GM19463 (cell line): ENCODE measurements at regions not wholly inside any gene's neighbourhood (a gene's known extent, or its start where the extent isn't known, plus 50 kb on each side); places are given as distances from the start of the nearest gene placed in this dataset.

Source experiments
- ATAC-seq: cut with Tn5 transposase; IDR thresholded peaks from one replicate; pipeline ENCODE4 v1.9.1; 2021; ENCODE audit warnings: mild to moderate bottlenecking, moderate library complexity; ENCODE audit not compliant: unreplicated experiment

DNA sequence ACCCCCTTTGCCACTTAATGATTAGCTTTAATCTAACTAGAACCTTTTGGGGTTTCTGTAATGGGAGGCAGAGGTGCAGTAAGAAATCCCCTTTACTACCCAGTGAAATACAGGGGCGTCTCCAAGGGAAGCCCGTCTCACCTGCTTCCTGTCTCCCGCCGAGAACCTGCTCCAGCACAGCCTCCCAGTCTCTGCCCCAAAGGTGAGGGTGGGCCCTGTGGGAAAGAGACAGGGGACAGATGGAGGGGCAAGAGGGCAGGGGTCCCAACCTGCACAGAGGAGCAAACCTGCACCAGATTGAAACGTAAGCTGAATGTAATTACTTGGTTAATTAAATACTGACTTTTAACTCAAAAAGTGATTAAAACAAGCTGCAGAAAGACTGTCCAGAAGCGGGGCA is 474.2 kb upstream of the SULF2 start:
- ATAC-seq: no peak

DNA sequence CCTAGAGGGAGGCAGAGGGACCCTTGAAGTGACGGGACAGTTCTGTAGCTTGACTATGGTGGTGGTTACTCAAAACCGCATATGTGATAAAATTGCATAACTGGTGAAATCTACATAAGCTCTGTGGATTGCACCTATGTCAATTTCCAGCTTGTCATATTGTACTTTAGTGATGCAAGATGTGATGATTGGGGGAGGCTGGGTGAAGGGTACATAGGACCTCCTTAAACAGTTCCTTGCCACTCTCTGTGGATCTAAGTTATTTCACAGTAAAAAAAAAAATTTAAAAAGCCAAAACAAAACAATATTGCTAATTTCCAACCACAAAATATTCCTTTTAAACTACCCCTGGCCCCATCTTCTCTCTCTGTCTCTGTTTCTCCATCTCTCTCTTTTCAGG is 472.6 kb upstream of the SULF2 start:
- no peak for ATAC-seq

DNA sequence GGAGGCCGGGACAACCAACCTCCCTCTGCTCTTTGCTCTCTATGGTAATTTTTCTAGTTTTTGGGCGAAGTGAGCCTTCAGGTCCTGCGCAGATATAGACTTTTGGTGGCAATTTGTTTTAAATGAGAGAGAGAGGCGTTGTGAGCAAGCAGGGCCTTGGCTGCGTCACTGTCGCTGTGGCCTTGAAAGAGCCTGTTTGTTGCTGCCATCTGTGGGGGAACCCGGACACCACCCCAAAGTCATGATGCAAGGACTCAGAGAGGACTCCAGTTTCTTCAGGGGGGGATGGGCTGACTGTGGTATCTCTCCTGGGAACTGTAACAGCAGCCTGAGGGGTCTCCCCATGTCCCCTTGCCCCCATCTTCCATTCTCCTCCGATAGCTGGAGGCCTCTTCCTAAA is 462.7 kb upstream of the SULF2 start:
- no peak for ATAC-seq

DNA sequence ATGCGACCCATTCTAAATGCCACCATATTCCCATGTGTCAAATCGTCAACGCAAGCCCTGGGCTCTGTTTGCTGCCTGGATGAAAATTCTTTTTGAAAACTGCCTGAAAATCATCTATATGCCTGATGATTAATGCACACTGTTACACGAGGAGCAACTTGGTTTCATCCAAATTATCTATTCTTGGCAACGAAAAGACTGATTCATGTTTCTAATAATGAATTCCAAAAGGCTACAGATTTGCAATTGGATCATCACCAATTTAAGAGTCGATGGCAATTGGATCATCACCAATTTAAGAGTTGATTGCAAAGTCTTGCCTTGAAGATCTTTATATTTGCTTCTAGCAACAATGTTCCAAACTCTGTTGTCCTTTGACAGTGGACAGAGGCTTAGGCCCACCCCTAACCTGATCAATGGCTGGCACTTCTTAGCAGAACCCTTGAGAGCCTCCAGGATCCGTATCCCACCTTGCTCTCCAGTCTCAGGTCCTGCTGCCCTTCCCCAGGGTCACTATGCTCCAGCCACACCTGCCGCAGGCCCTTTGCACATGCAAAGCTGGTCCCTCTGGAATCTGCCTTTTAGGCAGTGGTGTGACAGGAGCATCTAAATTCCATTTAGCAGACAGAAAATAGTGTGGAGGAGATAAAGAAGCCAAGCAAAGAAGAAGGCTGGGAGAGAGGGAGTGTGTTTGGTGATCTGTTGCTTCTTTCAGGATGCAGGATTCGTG is 460.9 kb upstream of the SULF2 start:
- no peak for ATAC-seq

DNA sequence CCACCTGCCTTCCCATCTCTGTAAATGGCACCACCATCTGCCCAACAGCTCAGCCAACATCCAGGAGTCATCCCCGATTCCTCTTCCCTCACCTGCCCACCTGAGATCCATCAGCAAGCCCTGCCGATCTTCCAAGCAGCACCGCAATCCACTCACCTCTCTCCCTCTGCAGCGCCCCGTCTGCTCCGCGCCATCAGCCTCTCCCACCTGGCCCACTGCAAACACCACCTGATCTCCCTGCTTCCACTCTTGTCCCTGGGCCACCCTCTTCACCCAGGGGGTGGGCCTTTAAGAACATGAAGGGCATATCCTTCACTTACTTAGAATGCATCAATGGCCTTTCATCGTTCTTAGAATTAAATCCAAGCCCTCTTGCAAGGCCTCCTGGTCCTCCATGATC is 457.3 kb upstream of the SULF2 start:
- no peak for ATAC-seq

DNA sequence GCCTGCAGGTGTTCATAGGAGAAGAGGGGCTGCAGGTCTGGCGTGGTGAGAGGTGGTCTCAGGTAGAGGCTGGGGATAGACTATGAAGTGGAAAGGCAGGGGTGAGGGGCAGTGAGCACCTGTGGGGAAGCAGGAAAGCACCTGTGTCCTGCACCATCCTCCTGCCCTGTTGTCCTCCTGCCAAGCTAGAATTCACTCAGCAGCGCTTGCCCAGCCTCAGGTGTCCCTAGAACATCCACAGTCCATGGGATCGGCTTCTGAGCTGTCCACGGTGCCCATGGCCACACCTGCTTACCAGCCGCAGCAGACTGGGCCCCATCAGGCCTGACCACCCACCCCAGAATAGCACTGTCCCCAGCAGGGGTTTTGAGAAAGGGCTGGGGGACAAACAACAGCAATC is 456.2 kb upstream of the SULF2 start:
- no peak for ATAC-seq

DNA sequence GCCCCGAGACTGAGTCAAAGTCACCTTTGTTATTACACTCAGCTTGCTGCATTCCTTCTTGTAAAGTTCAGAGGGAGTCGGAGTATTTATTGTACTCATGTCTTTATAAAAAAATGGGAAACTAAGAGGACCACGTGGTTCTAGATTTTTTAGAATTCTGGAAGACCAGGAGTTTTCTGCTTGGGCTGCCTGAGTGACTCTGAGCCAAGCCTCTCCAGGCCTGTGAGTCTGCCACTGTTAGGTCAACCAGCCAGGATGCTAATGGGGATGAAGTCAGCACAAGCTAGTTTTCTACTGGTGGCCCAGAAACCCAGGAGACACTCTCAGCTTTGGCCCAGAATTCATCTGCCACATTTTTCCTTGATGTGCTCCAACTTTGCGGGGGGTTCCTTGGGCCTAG is 453.5 kb upstream of the SULF2 start:
- ATAC-seq: no peak

DNA sequence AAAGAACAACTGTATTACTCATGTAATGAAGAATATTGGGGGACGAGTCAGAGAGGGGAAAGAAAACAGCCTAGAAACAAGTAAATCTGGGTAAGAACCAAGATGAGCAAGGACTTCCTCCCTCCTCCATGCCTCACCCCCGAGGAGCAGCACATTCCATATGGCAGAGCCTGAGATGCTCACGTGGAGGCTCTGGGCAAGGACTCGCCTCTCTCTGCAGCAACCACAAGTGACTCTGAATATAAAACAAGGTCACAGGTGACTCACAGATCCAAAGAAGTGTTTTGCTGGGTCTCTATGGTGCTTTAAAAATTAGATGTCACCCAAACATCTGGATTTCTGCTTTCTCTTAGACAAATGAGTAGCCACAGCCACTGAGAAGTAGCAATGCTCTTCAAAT is 453.0 kb upstream of the SULF2 start:
- ATAC-seq: no peak

DNA sequence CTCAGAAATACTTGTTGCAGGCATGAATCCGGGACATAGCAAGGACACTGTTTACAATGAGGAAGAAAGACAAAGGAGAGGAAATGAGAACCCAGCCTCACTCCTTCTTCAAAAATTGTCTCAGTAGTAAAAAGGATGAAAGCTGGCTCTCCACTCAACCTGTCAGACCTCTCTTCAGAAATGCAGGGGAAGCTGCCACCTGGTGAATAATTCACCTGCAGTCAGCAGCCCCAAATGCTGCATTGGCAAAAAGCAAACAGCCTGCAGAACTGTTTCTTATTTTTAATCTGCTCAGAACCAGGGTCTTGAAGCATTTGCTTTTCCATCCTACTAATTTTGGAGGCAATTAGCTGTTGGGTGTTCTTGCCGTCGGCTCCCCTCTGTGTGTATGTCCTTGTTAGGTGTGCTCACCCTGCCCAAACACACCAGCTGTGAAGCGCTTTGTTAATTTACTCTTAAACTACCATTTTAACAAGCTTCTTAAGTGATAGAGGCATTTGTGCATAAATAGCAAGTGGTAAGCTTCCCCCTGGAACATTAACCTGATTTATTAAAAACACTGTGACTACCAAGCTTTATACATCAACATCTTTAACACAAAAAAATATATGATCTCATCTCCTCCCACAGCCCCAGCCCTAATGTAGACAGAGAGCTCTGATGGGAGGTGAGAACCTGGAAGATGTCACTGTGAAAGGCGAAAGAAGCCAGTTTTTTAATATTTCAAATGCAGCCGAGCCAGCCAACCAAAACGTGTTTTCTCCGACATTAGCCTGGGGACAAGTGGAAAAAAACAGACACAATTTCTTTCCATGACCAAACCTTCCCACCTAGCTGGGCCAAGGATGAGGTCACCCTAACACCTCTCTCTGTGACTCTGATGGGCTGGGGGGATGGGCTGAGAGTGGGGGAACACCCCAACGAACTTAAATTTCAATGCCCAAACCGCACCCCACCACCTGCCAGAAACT is 451.0 kb upstream of the SULF2 start:
- ATAC-seq: no peak

DNA sequence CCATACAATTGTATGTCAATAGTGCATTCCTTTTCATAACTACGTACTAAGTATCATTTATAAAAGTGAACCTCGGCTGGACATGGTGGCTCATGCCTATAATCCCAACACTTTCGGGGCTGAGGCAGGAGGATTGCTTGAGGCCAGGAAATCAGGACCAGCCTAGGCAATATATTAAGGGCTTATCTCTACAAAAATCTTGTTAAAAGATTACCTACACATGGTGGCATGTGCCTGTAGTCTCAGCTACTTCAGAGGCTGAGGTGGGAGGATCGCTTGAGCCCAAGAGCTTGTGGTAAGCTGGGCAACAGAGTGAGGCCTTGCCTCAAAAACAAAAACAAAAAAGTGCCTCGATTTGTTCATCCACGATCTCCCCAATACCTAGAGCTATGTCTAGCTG is 449.7 kb upstream of the SULF2 start:
- no peak for ATAC-seq

DNA sequence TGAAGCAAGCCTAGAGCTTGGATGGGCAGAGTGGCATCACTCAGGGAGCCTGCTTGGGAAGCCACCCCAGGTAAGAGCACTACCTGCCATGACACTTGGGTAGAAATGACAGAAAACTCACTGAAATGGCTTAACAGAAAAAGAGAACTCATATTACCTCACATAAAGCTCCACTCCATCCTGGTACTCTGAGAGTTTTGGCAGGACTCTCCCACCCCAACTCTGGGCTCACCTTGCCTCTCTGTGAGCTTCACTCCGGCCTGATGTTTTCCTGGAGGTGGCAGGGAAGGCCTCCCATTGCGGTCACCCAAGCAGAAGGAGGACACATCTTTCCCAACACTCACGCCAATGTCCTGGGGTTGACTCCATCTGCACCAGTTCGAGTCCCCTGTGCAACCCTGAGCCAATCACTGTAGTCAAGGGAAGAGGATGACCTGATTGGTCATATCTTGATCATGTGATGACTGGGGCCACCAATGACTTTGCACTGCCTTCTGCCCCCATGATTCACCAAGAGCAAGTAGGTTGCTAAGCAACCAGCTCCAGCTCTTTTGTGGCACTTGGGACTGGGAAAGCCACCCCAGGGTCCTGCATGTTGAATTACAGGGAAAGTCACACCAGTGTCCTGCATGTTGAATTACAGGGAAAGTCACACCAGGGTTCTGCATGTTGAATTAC is 446.1 kb upstream of the SULF2 start:
- no peak for ATAC-seq

DNA sequence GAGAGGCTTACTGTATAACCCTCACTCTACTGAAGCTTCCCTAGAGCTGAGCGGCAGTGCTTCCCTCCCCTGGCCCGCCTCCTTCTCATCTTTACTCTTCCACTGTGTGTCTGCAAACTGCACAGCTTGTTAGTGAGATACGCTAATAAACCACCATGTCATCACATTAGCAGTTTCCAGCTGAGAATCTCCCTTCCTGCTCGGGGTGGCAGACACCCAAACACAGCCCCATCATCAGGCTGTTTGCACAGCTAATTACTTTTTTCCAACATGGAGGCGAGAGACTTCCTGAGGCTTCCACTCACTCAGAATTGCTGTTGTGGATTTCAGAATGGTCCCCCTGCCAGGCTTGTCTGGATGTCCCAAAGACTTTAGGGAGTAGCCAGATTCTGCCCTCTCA is 444.9 kb upstream of the SULF2 start:
- ATAC-seq: no peak

DNA sequence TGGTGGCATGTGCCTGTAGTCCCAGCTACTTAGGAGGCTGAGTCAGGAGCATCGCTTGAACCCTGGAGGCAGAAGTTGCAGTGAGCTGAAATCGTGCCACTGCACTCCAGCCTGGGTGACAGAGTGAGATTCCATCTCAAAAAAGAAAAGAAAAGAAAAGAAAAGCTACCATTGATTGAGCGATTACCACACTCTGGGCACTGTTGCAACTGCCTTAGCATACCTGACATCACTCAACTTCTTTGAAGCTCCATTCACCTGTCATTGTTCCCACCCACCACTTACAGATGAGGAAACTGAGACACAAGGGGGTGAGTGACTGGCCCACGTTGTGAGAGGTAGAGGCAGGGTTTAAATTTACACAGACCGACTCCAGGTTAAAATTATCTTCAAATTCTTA is 442.1 kb upstream of the SULF2 start:
- ATAC-seq: no peak

DNA sequence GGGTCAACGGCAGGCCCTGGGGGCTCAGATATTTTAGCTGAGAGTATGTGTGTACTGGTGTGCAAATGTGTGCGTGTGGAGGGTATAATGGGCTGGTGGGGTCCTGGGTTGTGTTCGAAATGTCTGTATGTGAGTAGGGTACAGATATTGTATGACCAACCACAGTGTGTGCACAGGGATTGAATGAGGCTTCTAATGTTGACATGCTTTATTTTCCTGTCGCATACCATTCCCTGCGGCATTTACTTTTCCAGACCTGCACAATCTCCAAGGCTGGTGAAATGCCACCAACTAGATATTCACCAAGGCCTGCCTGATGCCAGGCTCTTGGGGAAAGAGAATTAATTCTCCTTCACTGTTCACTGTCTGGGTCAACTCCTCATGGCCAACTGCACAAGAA is 441.4 kb upstream of the SULF2 start:
- ATAC-seq: no peak

DNA sequence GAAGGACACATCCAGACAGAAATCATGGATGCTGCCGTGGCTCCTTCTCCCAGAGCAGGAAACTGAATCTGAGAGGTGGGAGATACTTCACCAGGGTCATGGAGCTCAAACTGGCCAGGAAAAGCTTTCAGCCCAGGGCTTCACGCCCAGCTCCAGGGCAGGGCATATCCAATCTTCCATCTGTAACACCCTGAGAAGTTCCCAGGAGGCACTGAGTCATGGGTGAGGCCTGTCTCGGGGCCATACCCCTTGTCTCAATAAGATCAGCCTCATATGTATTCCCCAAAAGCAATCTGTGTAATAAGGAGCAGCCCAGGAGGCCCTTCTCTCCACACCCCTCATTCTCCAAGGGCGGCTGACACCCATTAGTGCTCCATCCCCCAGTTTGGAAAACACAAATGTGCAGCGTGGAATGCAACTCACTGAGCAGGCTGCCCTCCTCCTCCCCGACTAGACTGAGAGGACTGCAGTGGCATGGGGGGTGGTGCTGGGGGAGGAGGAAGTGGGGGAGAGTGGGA is 439.3 kb upstream of the SULF2 start:
- no peak for ATAC-seq

DNA sequence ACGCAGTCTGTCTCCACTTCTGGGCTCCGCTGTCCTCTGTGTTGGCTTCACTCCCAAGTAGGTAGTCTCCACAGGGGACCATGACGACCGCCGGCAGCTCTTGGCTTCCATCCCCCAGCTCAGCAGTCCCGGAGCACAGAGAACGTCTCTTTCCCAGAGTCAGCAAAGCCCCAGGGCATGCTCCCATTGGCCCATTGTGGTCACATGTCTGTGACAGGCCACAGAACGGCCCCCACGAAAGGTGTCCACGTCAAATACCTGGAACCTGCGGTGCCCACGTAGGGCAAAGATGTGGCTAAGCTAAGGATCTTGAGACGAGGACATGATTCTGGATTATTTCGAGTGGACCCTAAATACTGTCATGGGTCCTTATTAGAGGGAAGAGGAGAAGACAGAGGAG is 438.4 kb upstream of the SULF2 start:
- ATAC-seq: no peak

DNA sequence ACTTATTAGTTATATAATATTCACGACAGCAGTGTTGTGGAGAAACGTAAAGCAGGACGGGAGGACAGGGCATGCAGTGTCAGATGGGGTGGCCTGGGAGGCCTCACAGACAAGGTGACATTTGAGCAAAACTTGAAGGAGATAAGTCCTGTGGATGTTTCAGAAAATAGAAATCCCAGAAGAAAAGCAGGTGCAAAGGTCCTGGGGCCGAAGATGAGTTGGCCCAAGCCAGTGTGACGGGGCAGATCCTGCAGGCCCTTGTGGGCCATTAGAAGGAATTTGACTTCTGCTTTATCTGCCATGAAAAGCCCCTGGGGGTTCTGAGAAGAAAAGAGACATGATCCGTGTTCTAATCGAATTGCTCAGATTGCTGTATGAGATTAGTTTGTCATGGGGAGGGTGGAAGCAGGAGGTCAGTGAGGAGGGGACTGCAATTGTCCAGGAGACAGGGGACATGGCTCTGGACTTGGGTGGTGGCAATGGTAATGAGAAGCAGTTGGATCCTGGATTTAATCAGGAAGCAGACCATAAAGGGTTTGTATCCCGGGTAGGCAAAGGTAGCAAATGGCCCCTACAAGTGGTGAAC is 437.4 kb upstream of the SULF2 start:
- no peak for ATAC-seq

DNA sequence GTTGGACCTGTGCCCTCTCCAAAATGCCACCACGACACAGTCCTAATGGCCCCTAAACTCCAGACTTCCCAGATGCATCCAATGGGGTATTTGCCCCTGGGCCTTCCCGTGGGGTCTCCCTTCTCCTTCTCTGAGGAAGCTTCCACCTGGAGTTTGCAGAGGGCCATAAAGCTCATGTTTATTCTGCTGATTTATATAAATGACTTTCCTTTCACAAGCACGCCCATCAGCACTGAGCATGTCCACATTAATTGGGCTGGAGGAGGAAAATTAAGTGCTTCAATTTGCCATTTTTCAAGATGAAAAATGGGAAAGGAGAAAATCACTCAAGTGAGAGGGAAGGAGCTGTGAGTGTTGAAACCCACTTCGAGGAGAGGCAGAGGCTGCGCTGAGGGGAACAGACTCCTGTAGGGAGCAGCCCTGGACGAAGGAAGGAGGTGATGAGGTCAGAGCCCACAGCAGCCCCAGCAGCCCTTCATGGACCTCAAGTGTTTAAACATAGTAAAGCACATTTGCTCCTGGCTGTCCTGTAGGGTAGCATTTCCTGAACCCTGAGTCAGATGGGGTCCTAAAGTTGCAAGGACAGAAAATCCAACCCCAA is 434.9 kb upstream of the SULF2 start:
- ATAC-seq: no peak

DNA sequence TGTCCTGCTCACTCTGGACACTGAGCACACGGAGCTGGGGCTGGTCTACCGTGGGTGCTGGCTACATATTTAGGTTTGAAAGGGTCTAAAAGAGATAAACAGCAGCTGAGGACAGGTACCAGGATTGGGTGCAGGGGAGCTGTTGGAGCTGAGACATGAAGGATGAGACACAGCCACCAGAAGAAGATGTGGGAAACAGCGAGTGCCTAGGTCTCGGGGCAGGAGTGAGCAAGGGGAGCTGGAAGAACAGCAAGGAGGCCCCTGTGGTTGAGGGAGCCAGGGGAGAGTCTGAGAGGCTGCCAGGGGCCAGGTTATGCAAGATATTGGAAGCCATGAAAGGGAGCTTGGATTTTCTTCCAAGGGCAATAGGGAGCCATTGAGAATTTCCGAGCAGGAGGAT is 434.0 kb upstream of the SULF2 start:
- no peak for ATAC-seq

DNA sequence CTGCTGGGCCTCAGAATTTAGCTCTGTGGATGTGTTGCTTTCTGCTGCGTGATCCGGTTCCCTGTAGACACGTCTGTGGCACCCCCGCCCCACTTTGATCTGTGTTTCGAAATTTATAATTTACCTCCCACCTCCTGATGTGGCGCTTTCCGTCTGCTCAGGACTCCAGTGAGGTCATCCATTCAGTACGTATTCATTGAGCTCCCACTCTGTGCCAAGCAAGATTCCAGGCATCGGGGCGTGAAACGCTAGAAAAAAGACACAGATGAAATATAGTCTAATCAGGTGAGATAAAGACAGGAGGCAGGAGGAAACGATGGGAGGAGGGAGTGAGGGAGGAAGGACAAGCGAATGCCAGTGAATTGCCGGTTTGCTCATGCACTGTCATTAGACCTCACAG is 431.9 kb upstream of the SULF2 start:
- ATAC-seq: no peak

DNA sequence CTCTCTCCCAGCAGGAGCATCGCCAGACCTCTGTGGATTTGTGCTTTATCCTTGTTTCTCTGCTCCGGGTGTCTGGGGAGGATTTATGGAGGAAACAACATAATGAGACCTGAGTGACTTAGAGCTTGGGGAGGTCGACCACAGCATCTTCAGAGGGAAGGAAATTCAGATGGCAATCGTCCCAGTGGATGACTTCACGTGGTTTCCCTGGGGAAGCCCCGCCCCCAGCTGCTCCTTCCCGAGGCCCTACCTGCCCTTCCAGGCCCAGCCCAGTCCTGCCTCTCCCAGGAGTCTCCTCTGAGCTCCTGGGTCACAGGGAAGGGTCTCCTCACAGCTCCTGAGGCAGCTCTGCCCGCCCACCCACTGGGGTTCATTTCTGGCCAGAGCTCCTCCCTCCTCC is 430.3 kb upstream of the SULF2 start:
- no peak for ATAC-seq
